ENCODE measurements at regions not wholly inside any gene's neighbourhood (a gene's known extent, or its start where the extent isn't known, plus 50 kb on each side); places are given as distances from the start of the nearest gene placed in this dataset.

- Histone ChIP-seq H3K36me3 (ENCODE audit: control insufficient read depth in 3 of 3, insufficient read depth in 3 of 3, low read length in 3 of 3) (no peaks in the 10 kb centered on the region), H3K9me3 (ENCODE audit: control insufficient read depth in 3 of 3, low read length in 3 of 3) (no peaks in the 10 kb centered on the region), H3K4me3 (ENCODE audit: low read length in 3 of 3) (no peak overlapping the region), H3K27me3 (ENCODE audit: control insufficient read depth in 3 of 3, insufficient read depth in 3 of 3, low read length in 3 of 3) (peaks cover 0 to 16% (median 11%) of the 10 kb centered on the region in 3 donors), H3K27ac (ENCODE audit: low read depth, low read length) (no peak overlapping the region), H3K4me1 (ENCODE audit: control insufficient read depth in 3 of 3, insufficient read depth in 3 of 3, low read length in 3 of 3) (no peaks in the 10 kb centered on the region), H3K9ac (ENCODE audit: low read depth in 1 of 3, low read length in 3 of 3) (no peak overlapping the region)
These were observed 236.0 kb upstream of the FOXQ1 start for GRCh38 chr6:1075880-1076279.

GRCh38 chr6:1075444-1075843 is 236.5 kb upstream of the FOXQ1 start:
- Histone ChIP-seq H3K36me3 (ENCODE audit: control insufficient read depth in 3 of 3, insufficient read depth in 3 of 3, low read length in 3 of 3) (no peaks in the 10 kb centered on the region), H3K9me3 (ENCODE audit: control insufficient read depth in 3 of 3, low read length in 3 of 3) (no peaks in the 10 kb centered on the region), H3K27me3 (ENCODE audit: control insufficient read depth in 3 of 3, insufficient read depth in 3 of 3, low read length in 3 of 3) (peaks cover 0 to 16% (median 12%) of the 10 kb centered on the region in 3 donors), H3K4me1 (ENCODE audit: control insufficient read depth in 3 of 3, insufficient read depth in 3 of 3, low read length in 3 of 3) (no peaks in the 10 kb centered on the region), H3K9ac (ENCODE audit: low read depth in 1 of 3, low read length in 3 of 3) (no peak overlapping the region), H3K4me3 (ENCODE audit: low read length in 3 of 3) (no peak overlapping the region), H3K27ac (ENCODE audit: low read depth, low read length) (no peak overlapping the region)

DNA sequence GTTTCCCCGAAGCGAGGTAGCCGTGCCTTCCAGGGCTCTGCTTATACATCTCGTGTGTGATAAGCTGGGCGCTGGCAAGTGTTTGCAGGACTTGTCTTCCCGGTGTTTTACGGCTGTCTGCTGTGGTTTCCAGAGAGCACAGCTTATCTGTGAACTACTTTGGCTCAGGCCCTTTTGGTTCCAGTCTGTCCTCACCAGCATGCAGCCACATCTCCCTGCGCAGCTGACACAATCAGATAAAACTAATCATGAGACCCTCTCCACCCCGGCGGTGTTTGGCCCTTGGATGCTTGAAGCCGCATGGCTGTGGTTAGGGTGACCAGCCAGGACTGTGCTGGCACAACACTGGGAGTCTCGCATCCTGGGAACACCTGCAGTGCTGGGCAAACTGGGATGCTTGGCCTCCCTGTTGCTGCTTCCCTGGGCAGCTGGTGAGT is 241.8 kb upstream of the FOXQ1 start:
- Histone ChIP-seq H3K4me1 (ENCODE audit: control insufficient read depth in 3 of 3, insufficient read depth in 3 of 3, low read length in 3 of 3) (no peaks in the 10 kb centered on the region), H3K27me3 (ENCODE audit: control insufficient read depth in 3 of 3, insufficient read depth in 3 of 3, low read length in 3 of 3) (peaks cover 0 to 7% (median 7%) of the 10 kb centered on the region in 3 donors), H3K9me3 (ENCODE audit: control insufficient read depth in 3 of 3, low read length in 3 of 3) (no peaks in the 10 kb centered on the region), H3K27ac (ENCODE audit: low read depth, low read length) (no peak overlapping the region), H3K36me3 (ENCODE audit: control insufficient read depth in 3 of 3, insufficient read depth in 3 of 3, low read length in 3 of 3) (no peaks in the 10 kb centered on the region), H3K9ac (ENCODE audit: low read depth in 1 of 3, low read length in 3 of 3) (no peak overlapping the region), H3K4me3 (ENCODE audit: low read length in 3 of 3) (no peak overlapping the region)

DNA sequence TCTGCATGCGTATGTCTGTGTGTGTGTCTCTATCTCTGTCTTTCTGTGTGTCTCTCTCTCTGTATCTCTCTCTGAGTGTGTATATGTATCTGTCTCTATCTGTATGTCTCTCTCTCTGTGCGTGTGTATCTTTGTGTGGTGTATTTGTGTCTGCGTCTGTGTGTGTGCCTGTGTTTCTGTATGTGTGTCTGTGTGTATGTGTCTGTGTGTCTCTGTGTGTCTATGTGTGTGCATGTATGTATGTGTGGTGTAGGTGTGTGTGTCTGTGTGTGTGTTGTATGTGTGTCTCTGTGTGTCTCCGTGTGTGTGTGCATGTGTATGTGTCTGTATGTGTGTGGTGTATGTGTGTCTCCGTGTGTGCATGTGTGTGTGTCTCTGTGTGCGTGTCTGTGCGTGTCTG is 243.0 kb upstream of the FOXQ1 start:
- no peak overlapping the region for H3K9ac ChIP-seq (ENCODE audit: low read depth in 1 of 3, low read length in 3 of 3)
- H3K27me3 ChIP-seq (ENCODE audit: control insufficient read depth in 3 of 3, insufficient read depth in 3 of 3, low read length in 3 of 3), result peaks cover 0 to 3% (median 3%) of the 10 kb centered on the region in 3 donors
- no peak overlapping the region for H3K27ac ChIP-seq (ENCODE audit: low read depth, low read length)
- H3K9me3 ChIP-seq (ENCODE audit: control insufficient read depth in 3 of 3, low read length in 3 of 3), result no peaks in the 10 kb centered on the region
- H3K36me3 ChIP-seq (ENCODE audit: control insufficient read depth in 3 of 3, insufficient read depth in 3 of 3, low read length in 3 of 3), result no peaks in the 10 kb centered on the region
- H3K4me1 ChIP-seq (ENCODE audit: control insufficient read depth in 3 of 3, insufficient read depth in 3 of 3, low read length in 3 of 3), result no peaks in the 10 kb centered on the region
- H3K4me3 ChIP-seq (ENCODE audit: low read length in 3 of 3), result no peak overlapping the region

DNA sequence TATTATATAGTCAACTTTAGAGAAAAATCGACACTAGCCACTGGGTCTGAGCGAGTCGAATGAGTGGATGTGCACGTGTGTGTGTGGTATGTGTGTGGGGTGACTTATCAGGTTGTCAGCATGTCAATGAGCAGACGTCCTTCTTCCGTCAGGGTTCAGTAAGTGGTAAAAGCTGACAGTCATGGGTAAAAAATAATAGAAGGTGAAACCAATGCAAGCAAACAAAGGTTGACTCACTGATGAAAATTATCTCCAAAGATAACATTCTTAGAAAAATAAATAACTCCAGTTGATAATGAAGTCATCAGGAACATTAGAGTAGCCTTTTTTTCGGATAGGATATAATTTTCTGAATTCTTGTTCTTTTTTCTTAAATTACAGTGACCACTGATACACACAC is 243.8 kb upstream of the FOXQ1 start:
- no peaks in the 10 kb centered on the region for H3K9me3 ChIP-seq (ENCODE audit: control insufficient read depth in 3 of 3, low read length in 3 of 3)
- H3K4me3 ChIP-seq (ENCODE audit: low read length in 3 of 3), result no peak overlapping the region
- H3K27ac ChIP-seq (ENCODE audit: low read depth, low read length), result no peak overlapping the region
- H3K4me1 ChIP-seq (ENCODE audit: control insufficient read depth in 3 of 3, insufficient read depth in 3 of 3, low read length in 3 of 3), result no peaks in the 10 kb centered on the region
- no peak overlapping the region for H3K9ac ChIP-seq (ENCODE audit: low read depth in 1 of 3, low read length in 3 of 3)
- peaks cover 0 to 3% (median 3%) of the 10 kb centered on the region in 3 donors for H3K27me3 ChIP-seq (ENCODE audit: control insufficient read depth in 3 of 3, insufficient read depth in 3 of 3, low read length in 3 of 3)
- H3K36me3 ChIP-seq (ENCODE audit: control insufficient read depth in 3 of 3, insufficient read depth in 3 of 3, low read length in 3 of 3), result no peaks in the 10 kb centered on the region

DNA sequence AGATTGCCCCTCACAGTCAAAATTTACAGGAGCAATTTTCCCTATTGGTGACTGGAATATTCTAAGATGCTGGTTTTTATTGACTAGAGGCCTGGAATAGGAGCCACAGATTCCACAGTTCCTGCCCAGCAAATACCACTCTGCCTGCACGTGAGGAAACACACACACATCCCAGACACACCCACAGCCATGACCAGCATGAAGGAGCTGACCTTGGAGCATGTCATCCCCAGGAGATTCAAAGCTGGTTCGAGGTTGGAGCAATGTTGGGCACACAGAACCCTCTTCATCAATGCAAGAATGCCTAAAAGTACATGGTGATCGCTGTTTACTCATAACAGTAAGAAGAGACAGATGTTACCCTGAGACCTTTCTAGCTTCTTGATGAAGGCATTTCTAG is 244.6 kb upstream of the FOXQ1 start:
- no peaks in the 10 kb centered on the region for H3K4me1 ChIP-seq (ENCODE audit: control insufficient read depth in 3 of 3, insufficient read depth in 3 of 3, low read length in 3 of 3)
- no peaks in the 10 kb centered on the region for H3K9me3 ChIP-seq (ENCODE audit: control insufficient read depth in 3 of 3, low read length in 3 of 3)
- no peak overlapping the region for H3K9ac ChIP-seq (ENCODE audit: low read depth in 1 of 3, low read length in 3 of 3)
- no peak overlapping the region for H3K27ac ChIP-seq (ENCODE audit: low read depth, low read length)
- H3K27me3 ChIP-seq (ENCODE audit: control insufficient read depth in 3 of 3, insufficient read depth in 3 of 3, low read length in 3 of 3), result peaks cover 0 to 3% (median 3%) of the 10 kb centered on the region in 3 donors
- no peaks in the 10 kb centered on the region for H3K36me3 ChIP-seq (ENCODE audit: control insufficient read depth in 3 of 3, insufficient read depth in 3 of 3, low read length in 3 of 3)
- no peak overlapping the region for H3K4me3 ChIP-seq (ENCODE audit: low read length in 3 of 3)

DNA sequence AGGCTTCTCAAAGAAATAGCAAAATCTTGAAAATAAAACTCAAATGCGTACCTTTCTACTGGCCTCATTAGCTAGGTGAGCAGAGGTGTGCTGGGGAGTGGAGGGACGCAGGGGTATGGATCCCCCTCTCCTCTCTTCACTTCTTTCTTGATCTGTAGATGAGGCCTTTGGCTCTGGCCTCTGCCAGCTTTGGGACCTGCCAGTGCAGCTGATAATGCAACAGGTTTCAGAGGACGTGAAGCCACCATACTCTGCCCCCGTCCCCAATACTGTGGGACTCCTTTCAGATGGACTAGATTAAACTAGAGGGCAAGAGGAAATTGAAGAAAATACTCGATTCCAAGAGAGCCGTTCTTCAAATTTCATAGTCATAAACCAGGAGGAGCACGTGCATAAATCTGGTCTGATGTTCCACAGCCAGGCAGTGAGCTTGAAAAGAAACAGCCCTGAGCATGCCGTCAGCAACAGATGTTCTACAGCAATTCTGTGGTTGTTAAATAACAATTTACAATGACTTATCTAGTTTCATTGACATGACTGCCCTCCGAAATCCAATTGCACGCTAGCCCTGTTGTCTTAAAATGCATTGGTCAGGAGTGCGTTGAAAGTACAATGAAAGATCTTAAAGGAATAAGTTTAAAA is 245.3 kb upstream of the FOXQ1 start:
- Histone ChIP-seq H3K9ac (ENCODE audit: low read depth in 1 of 3, low read length in 3 of 3) (no peak overlapping the region), H3K27ac (ENCODE audit: low read depth, low read length) (no peak overlapping the region), H3K36me3 (ENCODE audit: control insufficient read depth in 3 of 3, insufficient read depth in 3 of 3, low read length in 3 of 3) (no peaks in the 10 kb centered on the region), H3K27me3 (ENCODE audit: control insufficient read depth in 3 of 3, insufficient read depth in 3 of 3, low read length in 3 of 3) (peaks cover 0 to 3% (median 0%) of the 10 kb centered on the region in 3 donors), H3K4me3 (ENCODE audit: low read length in 3 of 3) (no peak overlapping the region), H3K4me1 (ENCODE audit: control insufficient read depth in 3 of 3, insufficient read depth in 3 of 3, low read length in 3 of 3) (no peaks in the 10 kb centered on the region), H3K9me3 (ENCODE audit: control insufficient read depth in 3 of 3, low read length in 3 of 3) (no peaks in the 10 kb centered on the region)

GRCh38 chr6:1065986-1066385 is 245.9 kb upstream of the FOXQ1 start:
- H3K9me3 ChIP-seq (ENCODE audit: control insufficient read depth in 3 of 3, low read length in 3 of 3), result no peaks in the 10 kb centered on the region
- H3K36me3 ChIP-seq (ENCODE audit: control insufficient read depth in 3 of 3, insufficient read depth in 3 of 3, low read length in 3 of 3), result no peaks in the 10 kb centered on the region
- no peak overlapping the region for H3K27ac ChIP-seq (ENCODE audit: low read depth, low read length)
- H3K4me3 ChIP-seq (ENCODE audit: low read length in 3 of 3), result no peak overlapping the region
- no peak overlapping the region for H3K9ac ChIP-seq (ENCODE audit: low read depth in 1 of 3, low read length in 3 of 3)
- H3K27me3 ChIP-seq (ENCODE audit: control insufficient read depth in 3 of 3, insufficient read depth in 3 of 3, low read length in 3 of 3), result peaks cover 0 to 3% (median 0%) of the 10 kb centered on the region in 3 donors
- H3K4me1 ChIP-seq (ENCODE audit: control insufficient read depth in 3 of 3, insufficient read depth in 3 of 3, low read length in 3 of 3), result no peaks in the 10 kb centered on the region

DNA sequence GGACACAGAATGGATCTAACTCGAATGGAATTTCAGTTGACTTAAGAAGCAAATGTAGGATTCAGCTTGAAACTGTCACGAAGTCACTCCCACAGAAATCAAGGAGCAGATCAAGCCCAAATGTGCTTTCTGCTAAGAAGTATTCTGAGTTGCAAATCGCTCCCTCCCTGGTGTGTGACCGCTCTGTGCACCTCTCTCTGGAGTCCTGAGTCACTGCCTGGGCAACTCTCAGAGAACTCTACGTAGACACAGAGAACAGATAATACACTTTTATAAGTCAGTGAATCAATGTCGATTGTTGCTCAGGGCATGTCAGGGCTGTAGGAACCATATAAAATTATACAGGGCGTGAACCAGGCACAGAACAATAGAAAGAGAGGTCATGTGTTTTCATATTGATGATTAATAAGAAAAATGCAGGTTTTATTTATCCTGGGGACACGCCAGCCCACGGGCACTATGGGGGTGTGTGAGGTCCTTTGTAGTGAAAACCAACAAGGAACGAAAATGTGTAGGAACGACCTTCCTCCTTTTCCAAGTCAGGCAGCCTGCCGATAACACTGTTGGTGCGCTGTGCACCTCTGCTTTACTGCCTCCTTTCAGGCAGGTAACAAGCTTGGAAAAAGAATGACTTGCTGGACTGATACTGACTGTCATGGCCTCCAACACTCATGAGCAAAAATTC is 248.1 kb upstream of the FOXQ1 start:
- Histone ChIP-seq H3K9ac (ENCODE audit: low read depth in 1 of 3, low read length in 3 of 3) (no peak overlapping the region), H3K4me3 (ENCODE audit: low read length in 3 of 3) (no peak overlapping the region), H3K36me3 (ENCODE audit: control insufficient read depth in 3 of 3, insufficient read depth in 3 of 3, low read length in 3 of 3) (no peaks in the 10 kb centered on the region), H3K27me3 (ENCODE audit: control insufficient read depth in 3 of 3, insufficient read depth in 3 of 3, low read length in 3 of 3) (no peaks in the 10 kb centered on the region), H3K9me3 (ENCODE audit: control insufficient read depth in 3 of 3, low read length in 3 of 3) (no peaks in the 10 kb centered on the region), H3K4me1 (ENCODE audit: control insufficient read depth in 3 of 3, insufficient read depth in 3 of 3, low read length in 3 of 3) (no peaks in the 10 kb centered on the region), H3K27ac (ENCODE audit: low read depth, low read length) (no peak overlapping the region)

DNA sequence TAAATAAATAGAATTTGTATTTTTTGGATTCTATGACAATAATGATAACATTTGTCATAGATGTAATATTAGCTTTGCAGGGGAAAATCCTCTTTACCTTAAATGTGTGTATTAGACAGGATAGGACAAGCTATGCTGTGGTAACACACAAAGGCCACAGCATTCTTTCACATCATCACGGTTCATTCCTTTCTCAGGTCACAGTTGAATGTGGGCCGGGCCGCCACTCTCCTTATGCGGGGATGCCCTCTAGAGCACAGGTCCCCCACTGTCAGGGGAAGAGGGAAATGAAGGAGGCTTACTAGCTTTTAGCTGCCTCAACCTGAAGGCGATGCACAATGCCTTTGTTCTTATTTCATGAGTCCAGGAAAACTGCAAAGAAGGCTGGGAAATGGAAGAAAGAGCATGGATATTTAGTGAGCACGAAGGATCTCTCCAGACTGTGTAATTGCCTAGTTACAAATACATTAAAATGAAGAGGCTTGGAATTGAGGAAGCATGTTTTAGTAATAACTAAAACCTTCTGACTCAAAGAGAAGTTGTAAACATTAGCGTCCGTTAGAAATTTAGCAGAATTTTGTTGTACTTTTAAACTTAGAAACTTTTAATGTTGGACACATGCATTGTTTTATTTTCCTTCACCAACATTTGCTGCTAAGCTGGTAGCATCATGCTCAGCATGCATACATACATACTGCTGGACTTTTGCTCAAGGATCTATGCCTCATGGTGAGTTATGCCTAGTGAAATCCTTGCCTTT is 248.9 kb upstream of the FOXQ1 start:
- no peaks in the 10 kb centered on the region for H3K36me3 ChIP-seq (ENCODE audit: control insufficient read depth in 3 of 3, insufficient read depth in 3 of 3, low read length in 3 of 3)
- no peak overlapping the region for H3K27ac ChIP-seq (ENCODE audit: low read depth, low read length)
- no peaks in the 10 kb centered on the region for H3K9me3 ChIP-seq (ENCODE audit: control insufficient read depth in 3 of 3, low read length in 3 of 3)
- no peaks in the 10 kb centered on the region for H3K27me3 ChIP-seq (ENCODE audit: control insufficient read depth in 3 of 3, insufficient read depth in 3 of 3, low read length in 3 of 3)
- no peaks in the 10 kb centered on the region for H3K4me1 ChIP-seq (ENCODE audit: control insufficient read depth in 3 of 3, insufficient read depth in 3 of 3, low read length in 3 of 3)
- H3K9ac ChIP-seq (ENCODE audit: low read depth in 1 of 3, low read length in 3 of 3), result no peak overlapping the region
- no peak overlapping the region for H3K4me3 ChIP-seq (ENCODE audit: low read length in 3 of 3)

All from skeletal muscle tissue (tissue), 3 donors.